ENCODE measurements at regions not wholly inside any gene's neighbourhood (a gene's known extent, or its start where the extent isn't known, plus 50 kb on each side); places are given as distances from the start of the nearest gene placed in this dataset.

- no peak overlapping the region for H3K56ac ChIP-seq (ENCODE audit: extremely low read depth, insufficient read depth, low read length)
- no peak overlapping the region for H2BK20ac ChIP-seq (ENCODE audit: low read depth, low read length)
- H4K8ac ChIP-seq (ENCODE audit: low read depth in 2 of 2, low read length in 2 of 2): no peak overlapping the region
- POLR2A ChIA-PET (ENCODE audit: unreplicated experiment): no interaction called here
- no peaks in the 10 kb centered on the region for H3K36me3 ChIP-seq (ENCODE audit: control insufficient read depth, insufficient read depth, low read length)
- ATAC-seq (ENCODE audit: low read depth) (no peak), DNase-seq (no peak)
- no peak overlapping the region for H2AK9ac ChIP-seq (replicated peaks; ENCODE audit: low read depth, low read length, poor library complexity)
- WGBS, 2 experiments (ENCODE audit: extremely low coverage in 2 of 2, insufficient read length in 1 of 2): no CpG with 5 or more reads among the region's 4 CpGs
- in situ Hi-C loops (cut with MboI; ENCODE audit: low sequenced_read_pairs) (no loop called here), dilution Hi-C loops (cut with HindIII; ENCODE audit: low sequenced_read_pairs, unreplicated experiment) (no loop called here), intact Hi-C loops (cut with micrococcal nuclease) (no loop called here)
- TF ChIP-seq MXI1 (IDR thresholded peaks at IDR 0.05; ENCODE audit: borderline replicate concordance, low read depth, low read length): no peak
- no peak for TF ChIP-seq FOS (IDR thresholded peaks at IDR 0.05; ENCODE audit: low read depth, low read length)
- TF ChIP-seq MAFK (IDR thresholded peaks at IDR 0.05; ENCODE audit: low read depth, low read length): no peak
- TF ChIP-seq, protein P1, sequence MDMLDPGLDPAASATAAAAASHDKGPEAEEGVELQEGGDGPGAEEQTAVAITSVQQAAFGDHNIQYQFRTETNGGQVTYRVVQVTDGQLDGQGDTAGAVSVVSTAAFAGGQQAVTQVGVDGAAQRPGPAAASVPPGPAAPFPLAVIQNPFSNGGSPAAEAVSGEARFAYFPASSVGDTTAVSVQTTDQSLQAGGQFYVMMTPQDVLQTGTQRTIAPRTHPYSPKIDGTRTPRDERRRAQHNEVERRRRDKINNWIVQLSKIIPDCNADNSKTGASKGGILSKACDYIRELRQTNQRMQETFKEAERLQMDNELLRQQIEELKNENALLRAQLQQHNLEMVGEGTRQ (IDR thresholded peaks at IDR 0.05; ENCODE audit: low read depth, low read length): no peak
- TF ChIP-seq, protein P2, sequence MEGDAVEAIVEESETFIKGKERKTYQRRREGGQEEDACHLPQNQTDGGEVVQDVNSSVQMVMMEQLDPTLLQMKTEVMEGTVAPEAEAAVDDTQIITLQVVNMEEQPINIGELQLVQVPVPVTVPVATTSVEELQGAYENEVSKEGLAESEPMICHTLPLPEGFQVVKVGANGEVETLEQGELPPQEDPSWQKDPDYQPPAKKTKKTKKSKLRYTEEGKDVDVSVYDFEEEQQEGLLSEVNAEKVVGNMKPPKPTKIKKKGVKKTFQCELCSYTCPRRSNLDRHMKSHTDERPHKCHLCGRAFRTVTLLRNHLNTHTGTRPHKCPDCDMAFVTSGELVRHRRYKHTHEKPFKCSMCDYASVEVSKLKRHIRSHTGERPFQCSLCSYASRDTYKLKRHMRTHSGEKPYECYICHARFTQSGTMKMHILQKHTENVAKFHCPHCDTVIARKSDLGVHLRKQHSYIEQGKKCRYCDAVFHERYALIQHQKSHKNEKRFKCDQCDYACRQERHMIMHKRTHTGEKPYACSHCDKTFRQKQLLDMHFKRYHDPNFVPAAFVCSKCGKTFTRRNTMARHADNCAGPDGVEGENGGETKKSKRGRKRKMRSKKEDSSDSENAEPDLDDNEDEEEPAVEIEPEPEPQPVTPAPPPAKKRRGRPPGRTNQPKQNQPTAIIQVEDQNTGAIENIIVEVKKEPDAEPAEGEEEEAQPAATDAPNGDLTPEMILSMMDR (conservative IDR thresholded peaks at IDR 0.05; ENCODE audit: low read depth, low read length): no peak
- TF ChIP-seq NFE2L2 (IDR thresholded peaks at IDR 0.05; ENCODE audit: low read depth, low read length): no peak
- no peak for TF ChIP-seq MAZ (IDR thresholded peaks at IDR 0.05; ENCODE audit: borderline replicate concordance, low read depth, low read length)
- TF ChIP-seq RAD21 (IDR thresholded peaks at IDR 0.05; ENCODE audit: low read length): no peak
- TF ChIP-seq ELK1 (IDR thresholded peaks at IDR 0.05; ENCODE audit: borderline replicate concordance, low read depth, low read length): no peak
- no peak for TF ChIP-seq POLR2A (IDR thresholded peaks at IDR 0.05; ENCODE audit: low read depth, low read length)
- no peak for TF ChIP-seq RCOR1 (IDR thresholded peaks at IDR 0.05; ENCODE audit: insufficient replicate concordance, low read length)
- no peak for TF ChIP-seq RFX5 (IDR thresholded peaks at IDR 0.05; ENCODE audit: low read depth, low read length)
- TF ChIP-seq SMC3 (IDR thresholded peaks at IDR 0.05; ENCODE audit: low read depth, low read length): no peak
- TF ChIP-seq BHLHE40 (IDR thresholded peaks at IDR 0.05; ENCODE audit: low read depth, low read length): no peak
- no peak for TF ChIP-seq CHD1 (IDR thresholded peaks at IDR 0.05; ENCODE audit: low read depth, low read length)
- no peak for TF ChIP-seq CEBPB (IDR thresholded peaks at IDR 0.05; ENCODE audit: low read depth, low read length)
- no peak overlapping the region for H3K9ac ChIP-seq (ENCODE audit: low read depth, low read length)
- no peak overlapping the region for H2BK15ac ChIP-seq (ENCODE audit: low read depth, low read length)
- H3K4me2 ChIP-seq (ENCODE audit: low read depth, low read length): no peak overlapping the region
- no peak overlapping the region for H4K5ac ChIP-seq (ENCODE audit: low read depth, low read length)
- no peak overlapping the region for H3K23ac ChIP-seq (ENCODE audit: low read depth, low read length)
- no peaks in the 10 kb centered on the region for H3K27me3 ChIP-seq (ENCODE audit: control insufficient read depth, insufficient read depth, low read length)
- CTCF ChIA-PET: no interaction called here
- BruUV-seq (replicated peaks): no TSS peak
- no peaks in the 10 kb centered on the region for H3K9me1 ChIP-seq (ENCODE audit: insufficient read depth, low read length)
- H3K79me1 ChIP-seq (ENCODE audit: low read depth in 1 of 2, low read length in 2 of 2): no peaks in the 10 kb centered on the region
- no peak overlapping the region for H2BK5ac ChIP-seq (ENCODE audit: low read depth, low read length, poor library complexity, severe bottlenecking)
- H3K4me1 ChIP-seq (ENCODE audit: control insufficient read depth, insufficient read depth, low read length): no peaks in the 10 kb centered on the region
- no peak overlapping the region for H2AK5ac ChIP-seq (ENCODE audit: low read depth, low read length)
- no peak overlapping the region for H4K91ac ChIP-seq (ENCODE audit: insufficient read depth, low read depth, low read length)
- H3K18ac ChIP-seq (ENCODE audit: low read depth, low read length): no peak overlapping the region
- no peaks in the 10 kb centered on the region for H3K9me3 ChIP-seq (ENCODE audit: control insufficient read depth, insufficient read depth, low read length)
- H2BK120ac ChIP-seq (ENCODE audit: low read depth, low read length): no peak overlapping the region
- H4K20me1 ChIP-seq (ENCODE audit: insufficient read depth, low read length): no peaks in the 10 kb centered on the region
- H3K14ac ChIP-seq (replicated peaks; ENCODE audit: low read depth, low read length): no peak overlapping the region
- H3K27ac ChIP-seq (ENCODE audit: insufficient read depth, low read length): no peak overlapping the region
- no peak overlapping the region for H3K4me3 ChIP-seq (ENCODE audit: insufficient read depth, low read depth, low read length)
- no peak overlapping the region for H3K4ac ChIP-seq (ENCODE audit: low read depth, low read length)
- no peak overlapping the region for H2AFZ ChIP-seq (replicated peaks; ENCODE audit: low read length, poor library complexity)
Measured at GRCh38 chr1:48066936-48067335, 69.8 kb upstream of the TRABD2B start.

All from IMR-90 (cell line).